Left lung (tissue), 4 donors: ENCODE measurements at regions not wholly inside any gene's neighbourhood (a gene's known extent, or its start where the extent isn't known, plus 50 kb on each side); places are given as distances from the start of the nearest gene placed in this dataset.

ENCODE experiments used
- ATAC-seq: fragments of 200-7000 bp; cut with Tn5 transposase; one replicate; pipeline ENCODE4 v1.9.1; 2020; ENCODE audit warnings: moderate library complexity
- DNase-seq, 4 donors: peaks; one replicate each; pipeline ENCODE4 v3.0.0-alpha.2; 2013 to 2020
- H3K27ac ChIP-seq, 2 donors: fragments of 200-600 bp; sonication (generic) in 1 of 2; one replicate each; pipeline versions ENCODE4 v1.5.0 to v1.8.0; 2020 to 2021
- H3K27me3 ChIP-seq, 2 donors: fragments of 200-600 bp; sonication (generic) in 1 of 2; one replicate each; pipeline versions ENCODE4 v1.5.0 to v1.8.0; 2020 to 2021
- H3K36me3 ChIP-seq, 2 donors: fragments of 200-600 bp; sonication (generic) in 1 of 2; one replicate each; pipeline versions ENCODE4 v1.5.0 to v1.8.0; 2020 to 2021
- H3K4me1 ChIP-seq, 2 donors: fragments of 200-600 bp; one replicate each; pipeline ENCODE4 v1.8.0; 2021
- H3K4me3 ChIP-seq, 2 donors: fragments of 200-600 bp; sonication (generic) in 1 of 2; one replicate each; pipeline versions ENCODE4 v1.5.0 to v1.8.0; 2020 to 2021; ENCODE audit warnings: mild to moderate bottlenecking in 1 of 2
- H3K9me3 ChIP-seq, 2 donors: fragments of 200-600 bp; sonication (generic) in 1 of 2; one replicate each; pipeline versions ENCODE4 v1.5.0 to v1.8.0; 2020 to 2021
- intact Hi-C, 2 donors: fragments of 100-400 bp; cut with DNase I; formaldehyde crosslinking; loops; one replicate each; pipeline versions ENCODE4 v1.11.2 to v1.14.2; 2022
- TF ChIP-seq, protein P1 (sequence below), 2 donors: fragments of 200-600 bp; sonication (generic) in 1 of 2; IDR thresholded peaks; one replicate each; pipeline versions ENCODE4 v1.5.0 to v1.8.0; 2021; ENCODE audit warnings: antibody characterized with exemption in 2 of 2
- donor health status: DM: no; HTN: yes; CAD: no.
- donor health status: DM: no; HTN: no; CAD: no.

DNA sequence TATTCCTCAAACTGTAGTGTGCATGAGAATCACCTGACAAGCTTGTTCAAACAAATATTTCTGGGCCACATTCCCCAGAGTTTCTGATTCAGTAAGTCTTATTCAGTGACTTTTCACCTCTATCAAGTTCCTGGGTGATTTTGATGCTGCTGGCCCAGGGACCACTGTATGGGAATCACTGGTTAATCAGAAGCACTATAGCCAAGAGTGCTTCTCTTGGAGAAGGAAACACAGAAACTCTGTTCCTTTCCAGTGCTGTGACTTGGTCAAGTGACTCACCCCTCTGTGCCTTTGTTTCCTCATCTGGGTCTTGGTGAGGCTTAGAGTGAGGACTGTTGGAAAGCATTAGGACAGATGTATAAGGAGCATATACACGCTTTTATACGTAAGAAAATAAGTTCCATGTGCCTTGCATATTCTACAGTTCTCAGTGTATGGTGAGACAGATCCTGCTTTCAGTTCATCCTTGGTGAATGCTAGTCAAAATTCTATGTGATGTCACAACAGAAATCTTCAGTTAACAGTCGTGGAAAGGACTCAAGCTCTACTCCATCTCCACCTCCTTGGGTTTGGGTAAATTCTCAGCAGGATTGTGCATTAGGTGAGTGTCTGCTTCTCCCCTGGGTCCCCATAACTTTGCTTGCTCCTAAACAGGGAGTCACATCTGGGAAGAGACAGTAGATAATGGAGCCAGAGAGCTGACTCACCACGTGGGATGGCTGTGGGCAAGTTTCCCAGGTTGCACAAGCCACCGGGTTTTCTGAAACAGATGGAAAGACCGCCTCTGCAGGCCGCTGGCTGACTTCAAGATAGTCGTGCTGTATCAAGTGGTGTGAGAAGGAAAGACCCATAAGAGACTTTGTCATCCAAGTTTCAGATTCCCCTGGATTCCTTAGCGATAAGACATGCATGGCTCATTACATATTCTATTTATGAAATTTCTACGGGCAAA lies 117.0 kb downstream of the NXNL2 start:
- intact Hi-C loops: no loop called here
- peak; percentile 61 to 89 (median 76) for DNase-seq
- Histone ChIP-seq H3K27me3 (no peaks in the 10 kb centered on the region), H3K9me3 (no peaks in the 10 kb centered on the region), H3K36me3 (no peaks in the 10 kb centered on the region), H3K4me1 (no peaks in the 10 kb centered on the region), H3K4me3 (no peak overlapping the region), H3K27ac (peak overlapping the region in 1 of 2 donors; percentile 5)
- ATAC-seq: peak; percentile 86
- TF ChIP-seq, protein P1, sequence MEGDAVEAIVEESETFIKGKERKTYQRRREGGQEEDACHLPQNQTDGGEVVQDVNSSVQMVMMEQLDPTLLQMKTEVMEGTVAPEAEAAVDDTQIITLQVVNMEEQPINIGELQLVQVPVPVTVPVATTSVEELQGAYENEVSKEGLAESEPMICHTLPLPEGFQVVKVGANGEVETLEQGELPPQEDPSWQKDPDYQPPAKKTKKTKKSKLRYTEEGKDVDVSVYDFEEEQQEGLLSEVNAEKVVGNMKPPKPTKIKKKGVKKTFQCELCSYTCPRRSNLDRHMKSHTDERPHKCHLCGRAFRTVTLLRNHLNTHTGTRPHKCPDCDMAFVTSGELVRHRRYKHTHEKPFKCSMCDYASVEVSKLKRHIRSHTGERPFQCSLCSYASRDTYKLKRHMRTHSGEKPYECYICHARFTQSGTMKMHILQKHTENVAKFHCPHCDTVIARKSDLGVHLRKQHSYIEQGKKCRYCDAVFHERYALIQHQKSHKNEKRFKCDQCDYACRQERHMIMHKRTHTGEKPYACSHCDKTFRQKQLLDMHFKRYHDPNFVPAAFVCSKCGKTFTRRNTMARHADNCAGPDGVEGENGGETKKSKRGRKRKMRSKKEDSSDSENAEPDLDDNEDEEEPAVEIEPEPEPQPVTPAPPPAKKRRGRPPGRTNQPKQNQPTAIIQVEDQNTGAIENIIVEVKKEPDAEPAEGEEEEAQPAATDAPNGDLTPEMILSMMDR (IDR thresholded peaks at IDR 0.05): no peak

DNA sequence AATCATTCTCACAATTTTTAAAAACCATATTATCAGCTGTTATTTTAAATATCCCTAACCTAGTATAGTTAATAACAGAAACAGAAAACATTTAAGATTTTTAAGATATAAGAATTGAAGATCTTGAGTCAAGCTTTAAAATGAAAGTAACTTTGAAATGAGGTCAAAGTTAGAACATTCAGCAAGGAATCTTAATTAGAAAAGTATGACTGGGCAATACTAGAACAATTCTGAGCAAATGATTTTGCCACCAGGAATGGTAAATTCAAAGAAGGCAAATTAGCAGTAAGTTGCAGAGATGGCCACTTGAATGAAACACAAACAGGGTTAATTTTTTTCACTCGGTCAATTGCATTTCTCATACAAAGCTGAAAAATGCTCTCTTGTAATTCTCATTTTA lies 117.9 kb downstream of the NXNL2 start:
- Histone ChIP-seq H3K4me1 (no peaks in the 10 kb centered on the region), H3K4me3 (no peak overlapping the region), H3K9me3 (no peaks in the 10 kb centered on the region), H3K27me3 (no peaks in the 10 kb centered on the region), H3K27ac (no peak overlapping the region), H3K36me3 (no peaks in the 10 kb centered on the region)
- DNase-seq: no peak
- TF ChIP-seq, protein P1 (IDR thresholded peaks at IDR 0.05): no peak
- intact Hi-C loops: no loop called here
- ATAC-seq: no peak

- H3K4me3 ChIP-seq: no peak overlapping the region
- DNase-seq: no peak
- intact Hi-C loops: no loop called here
- H3K9me3 ChIP-seq: no peaks in the 10 kb centered on the region
- H3K27me3 ChIP-seq: no peaks in the 10 kb centered on the region
- no peaks in the 10 kb centered on the region for H3K36me3 ChIP-seq
- ATAC-seq: no peak
- TF ChIP-seq, protein P1 (IDR thresholded peaks at IDR 0.05): no peak
- H3K27ac ChIP-seq: no peak overlapping the region
- no peaks in the 10 kb centered on the region for H3K4me1 ChIP-seq
Observed at GRCh38 chr9:88653406-88653805, 118.4 kb downstream of the NXNL2 start.

DNA sequence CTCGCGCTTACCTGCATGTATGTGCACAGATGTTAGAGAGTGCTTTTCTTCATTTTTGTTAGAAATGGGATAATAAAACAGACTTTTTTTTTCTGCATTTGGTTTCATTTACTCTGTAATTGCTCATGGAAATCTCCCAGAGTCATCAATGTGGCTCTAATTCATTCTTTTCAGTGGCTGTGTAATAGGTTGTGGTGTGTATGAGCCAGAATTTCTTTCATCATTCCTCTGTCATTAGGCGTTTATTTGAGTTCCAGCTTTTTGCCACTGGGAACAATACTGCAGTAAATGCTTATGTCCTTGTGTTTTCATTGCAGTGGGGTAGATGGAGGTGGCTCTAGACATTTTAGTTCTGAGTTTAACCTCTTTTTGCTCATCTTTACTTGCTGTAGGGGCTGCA lies 118.9 kb downstream of the NXNL2 start:
- ATAC-seq: no peak
- TF ChIP-seq, protein P1 (IDR thresholded peaks at IDR 0.05): no peak

DNA sequence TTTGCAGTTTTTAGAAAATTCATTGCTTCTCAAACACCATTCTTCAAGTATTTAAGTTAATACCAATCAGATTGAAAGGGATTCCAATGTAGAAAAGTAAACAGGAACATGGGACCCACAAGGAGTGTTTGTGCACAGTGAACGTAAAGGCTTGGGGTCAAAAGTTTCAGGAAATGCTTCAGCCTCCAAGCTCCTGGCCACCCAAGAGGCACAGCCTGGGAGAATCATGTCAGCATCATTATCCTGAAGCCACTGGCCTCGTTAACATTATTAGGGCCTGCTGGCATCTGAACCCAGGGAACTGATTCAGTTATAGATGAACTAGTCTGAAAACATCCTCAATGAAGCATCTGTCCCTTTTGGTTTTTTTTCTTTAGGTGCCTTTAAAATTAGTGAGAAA lies 122.9 kb downstream of the NXNL2 start:
- intact Hi-C loops: no loop called here
- Histone ChIP-seq H3K36me3 (no peaks in the 10 kb centered on the region), H3K27me3 (no peaks in the 10 kb centered on the region), H3K9me3 (no peaks in the 10 kb centered on the region), H3K27ac (no peak overlapping the region), H3K4me1 (no peaks in the 10 kb centered on the region), H3K4me3 (no peak overlapping the region)
- TF ChIP-seq, protein P1 (IDR thresholded peaks at IDR 0.05): no peak
- ATAC-seq (no peak), DNase-seq (no peak)

More for the DNA sequence above, 118.9 kb downstream of the NXNL2 start:
- no peak overlapping the region for H3K27ac ChIP-seq
- H3K4me3 ChIP-seq: no peak overlapping the region
- no peaks in the 10 kb centered on the region for H3K27me3 ChIP-seq
- no peaks in the 10 kb centered on the region for H3K9me3 ChIP-seq
- intact Hi-C loops: no loop called here
- no peak for DNase-seq
- no peaks in the 10 kb centered on the region for H3K4me1 ChIP-seq
- no peaks in the 10 kb centered on the region for H3K36me3 ChIP-seq
